ENCODE measurements at regions not wholly inside any gene's neighbourhood (a gene's known extent, or its start where the extent isn't known, plus 50 kb on each side); places are given as distances from the start of the nearest gene placed in this dataset.

- no peak for DNase-seq
- in situ Hi-C loops (cut with MboI; ENCODE audit: low pct_unique_long_range_greater_than_20kb, low sequenced_read_pairs): no loop called here
Measured at GRCh38 chr13:31081316-31081715, 80.4 kb downstream of the HSPH1 start.

DNA sequence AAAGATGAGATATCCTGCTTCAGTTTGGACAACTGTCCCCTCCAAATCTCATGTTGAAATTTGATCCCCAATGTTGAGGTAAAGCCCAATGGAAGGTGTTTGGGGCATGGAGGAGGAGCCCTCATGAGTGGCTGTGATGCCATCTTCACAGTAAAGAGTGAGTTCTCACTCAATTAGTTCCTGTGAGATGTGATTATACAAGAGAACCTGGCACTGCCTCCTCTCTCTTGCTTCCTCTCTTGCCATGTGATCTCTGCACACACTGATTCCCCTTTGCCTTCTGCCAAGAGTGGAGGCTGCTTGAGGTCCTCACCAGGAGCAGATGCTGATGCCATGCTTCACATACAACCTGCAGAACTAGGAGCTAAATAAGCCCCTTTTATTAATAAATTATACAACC lies 86.9 kb downstream of the HSPH1 start:
- in situ Hi-C loops (cut with MboI; ENCODE audit: low pct_unique_long_range_greater_than_20kb, low sequenced_read_pairs): no loop called here
- no peak for DNase-seq

DNA sequence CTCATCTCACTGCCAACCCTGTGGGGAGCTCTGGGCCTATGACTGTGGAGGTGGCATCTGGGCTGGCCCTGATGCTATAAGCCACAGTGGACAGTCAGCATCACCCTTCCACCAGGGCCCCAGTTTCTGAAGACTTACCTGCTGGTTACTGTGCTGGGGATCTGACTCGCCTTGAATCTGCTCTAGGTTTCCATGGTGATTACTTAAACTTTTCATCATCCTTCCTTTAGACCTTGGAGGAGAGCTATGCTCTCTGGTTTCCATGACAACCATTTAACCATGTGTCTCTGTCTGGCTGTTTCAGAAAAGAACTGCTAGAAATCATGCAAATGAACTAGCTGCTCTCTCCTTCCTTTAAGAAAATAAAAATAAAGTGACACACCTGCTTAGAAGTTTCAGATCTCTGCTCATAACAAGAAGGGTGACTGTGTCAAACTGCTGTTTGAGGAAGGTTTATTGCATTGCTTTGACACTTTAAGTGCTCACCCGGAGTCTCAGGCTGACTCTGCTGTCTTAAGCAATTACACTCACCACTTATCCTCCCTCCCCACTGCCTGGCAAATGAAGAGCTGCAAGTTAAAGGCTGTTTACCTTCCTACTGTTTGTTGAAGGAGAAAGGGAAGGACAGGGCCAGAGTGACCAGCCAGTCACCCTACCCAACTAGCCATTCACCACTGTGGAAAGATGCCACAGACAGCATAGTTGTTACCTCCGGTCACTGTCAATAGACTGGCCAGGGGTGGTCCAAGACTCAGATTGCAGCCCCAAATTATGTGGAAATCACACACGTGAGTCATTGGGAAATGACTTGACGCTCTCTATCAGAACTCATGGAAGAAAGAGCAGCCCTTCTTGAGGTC lies 87.6 kb downstream of the HSPH1 start:
- DNase-seq: no peak
- in situ Hi-C loops (cut with MboI; ENCODE audit: low pct_unique_long_range_greater_than_20kb, low sequenced_read_pairs): no loop called here

GRCh38 chr13:31072041-31072440 lies 89.7 kb downstream of the HSPH1 start:
- in situ Hi-C loops (cut with MboI; ENCODE audit: low pct_unique_long_range_greater_than_20kb, low sequenced_read_pairs): no loop called here
- DNase-seq: no peak

- no peak for DNase-seq
- in situ Hi-C loops (cut with MboI; ENCODE audit: low pct_unique_long_range_greater_than_20kb, low sequenced_read_pairs): no loop called here
Measured at GRCh38 chr13:31069808-31070534, 91.7 kb downstream of the HSPH1 start.

DNA sequence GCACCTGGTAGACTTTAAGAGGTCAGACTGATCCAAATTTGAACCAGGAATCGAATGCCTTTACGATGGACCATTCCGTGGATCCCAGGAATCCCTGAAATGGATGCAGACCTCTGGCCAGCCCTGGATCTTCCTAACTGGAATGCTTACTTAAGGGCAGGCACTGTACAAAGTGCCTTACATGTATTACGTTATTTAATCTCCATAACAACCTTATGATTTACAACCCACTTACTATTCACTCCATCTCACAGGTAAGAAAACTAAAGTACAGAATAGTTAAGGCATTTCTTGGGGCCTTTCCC lies 93.6 kb downstream of the HSPH1 start:
- no peak for DNase-seq
- in situ Hi-C loops (cut with MboI; ENCODE audit: low pct_unique_long_range_greater_than_20kb, low sequenced_read_pairs): no loop called here

DNA sequence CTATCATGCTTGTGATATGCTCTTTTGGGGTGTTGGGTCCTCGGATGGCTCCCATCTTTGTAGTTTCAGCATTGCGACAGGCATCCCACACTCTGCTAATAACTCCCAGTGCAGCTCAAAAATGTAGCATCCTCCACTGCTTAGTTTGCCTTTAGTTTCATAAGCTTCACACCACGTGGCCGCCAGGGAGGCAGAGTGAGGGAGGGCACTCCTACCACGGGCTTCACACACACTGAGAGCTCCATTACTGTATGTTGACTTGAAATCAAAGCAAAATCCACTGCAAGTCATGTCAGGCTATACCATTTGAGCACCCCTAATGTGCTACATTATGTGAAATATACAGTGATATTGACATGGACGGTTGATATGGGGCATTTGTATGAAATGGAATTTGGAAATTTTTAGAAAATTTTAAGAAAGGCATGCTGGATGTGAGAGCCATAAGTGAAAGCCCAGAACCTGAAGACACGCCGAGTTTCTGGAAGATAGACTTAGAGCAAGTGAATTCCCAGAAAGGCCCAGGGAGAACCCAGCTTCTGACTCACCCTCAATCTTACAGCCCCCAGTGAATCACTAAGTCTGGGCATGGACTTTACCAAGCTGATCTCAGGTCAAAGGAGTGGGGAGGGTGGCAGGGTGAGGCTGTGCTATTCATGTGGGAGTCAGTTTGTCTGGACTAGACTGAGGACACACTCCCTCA lies 94.1 kb downstream of the HSPH1 start:
- DNase-seq: no peak
- in situ Hi-C loops (cut with MboI; ENCODE audit: low pct_unique_long_range_greater_than_20kb, low sequenced_read_pairs): no loop called here

DNA sequence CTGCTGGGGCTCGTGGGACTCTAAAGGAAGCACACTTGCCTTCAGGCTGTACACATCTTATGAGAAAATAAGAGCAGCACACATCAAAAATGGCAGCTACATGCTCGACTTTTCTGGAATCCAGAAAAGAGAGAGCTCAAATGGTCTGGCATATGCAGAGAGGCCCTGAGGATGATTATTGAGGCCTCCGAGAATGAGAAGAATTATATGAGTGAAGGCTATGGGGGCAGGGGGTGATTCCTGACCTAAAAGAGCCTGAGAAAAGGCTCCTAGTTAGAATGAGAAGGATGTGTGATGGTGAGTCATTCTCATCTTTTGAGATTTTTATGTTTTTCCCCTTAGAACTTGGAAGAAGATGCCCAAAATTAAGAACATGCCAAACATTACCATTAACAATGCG lies 97.1 kb downstream of the HSPH1 start:
- in situ Hi-C loops (cut with MboI; ENCODE audit: low pct_unique_long_range_greater_than_20kb, low sequenced_read_pairs): no loop called here

DNA sequence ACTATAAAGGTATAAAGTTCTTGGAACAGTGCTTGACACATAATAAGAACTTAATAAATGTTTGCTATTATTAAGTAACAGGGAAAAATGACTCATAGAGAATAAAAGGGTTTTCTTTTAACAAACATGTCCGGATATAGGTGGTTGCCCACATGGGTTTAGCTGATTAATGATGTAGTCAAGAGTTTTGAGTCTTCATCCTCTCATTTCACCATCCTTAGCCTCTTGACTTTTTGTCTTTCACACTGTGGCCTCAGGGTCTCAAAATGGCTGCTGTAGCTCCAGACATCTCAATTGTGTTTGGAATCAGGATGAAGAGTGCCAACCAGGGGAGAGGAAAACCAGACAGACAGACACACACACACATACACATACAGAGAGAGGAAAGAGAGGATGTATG lies 97.9 kb downstream of the HSPH1 start:
- in situ Hi-C loops (cut with MboI; ENCODE audit: low pct_unique_long_range_greater_than_20kb, low sequenced_read_pairs): no loop called here
- no peak for DNase-seq

More for the DNA sequence above, 97.1 kb downstream of the HSPH1 start:
- no peak for DNase-seq

DNA sequence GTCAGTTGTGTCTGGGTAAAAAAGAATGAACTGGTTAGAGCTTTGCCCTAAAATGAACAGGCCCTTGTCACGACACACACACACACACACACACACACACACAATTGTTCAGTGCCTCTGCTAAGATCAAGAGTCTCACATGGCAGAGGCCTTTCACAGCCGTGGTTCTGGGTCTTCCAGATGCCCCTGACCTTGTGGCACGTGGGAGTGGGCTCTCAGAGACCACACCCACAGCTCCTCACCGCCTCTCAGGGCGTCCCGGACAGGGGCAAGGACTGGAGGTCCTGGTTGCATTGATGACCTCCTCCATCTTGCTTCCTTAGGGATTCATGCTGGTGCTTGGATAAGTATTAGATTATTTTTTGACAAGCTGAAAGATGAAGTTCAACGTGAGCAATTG lies 101.0 kb downstream of the HSPH1 start:
- DNase-seq: no peak
- in situ Hi-C loops (cut with MboI; ENCODE audit: low pct_unique_long_range_greater_than_20kb, low sequenced_read_pairs): no loop called here

- no peak for DNase-seq
- in situ Hi-C loops (cut with MboI; ENCODE audit: low pct_unique_long_range_greater_than_20kb, low sequenced_read_pairs): no loop called here
Measured at GRCh38 chr13:31060220-31060619, 101.5 kb downstream of the HSPH1 start.

DNA sequence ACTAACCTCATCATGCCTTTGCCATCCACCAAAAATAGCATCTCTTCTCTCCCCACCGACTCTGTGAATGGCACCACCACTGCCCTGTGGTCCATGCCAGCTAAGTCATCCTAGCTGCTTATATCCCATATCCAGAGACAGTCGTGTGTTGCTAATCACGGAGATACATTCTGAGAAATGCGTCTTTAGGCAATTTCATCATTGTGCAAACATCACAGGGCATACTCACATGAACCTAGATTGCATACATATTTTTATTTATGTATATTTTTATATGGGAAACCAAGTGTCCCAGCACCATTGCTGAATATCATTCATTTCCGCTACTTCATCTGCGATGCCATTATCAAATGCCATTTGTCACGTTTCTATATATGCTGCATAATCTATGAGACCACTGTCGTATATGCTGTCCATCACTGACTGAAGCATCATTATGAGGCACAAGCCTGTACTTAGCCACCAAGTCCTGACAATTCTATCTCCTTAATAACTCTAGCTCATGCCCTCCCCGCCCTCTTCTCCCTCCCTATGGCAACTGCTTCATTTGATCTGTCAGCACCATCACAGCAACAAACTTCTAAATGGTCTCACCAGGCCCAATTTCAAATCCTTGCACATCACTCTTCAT lies 104.2 kb downstream of the HSPH1 start:
- DNase-seq: no peak
- in situ Hi-C loops (cut with MboI; ENCODE audit: low pct_unique_long_range_greater_than_20kb, low sequenced_read_pairs): no loop called here

- in situ Hi-C loops (cut with MboI; ENCODE audit: low pct_unique_long_range_greater_than_20kb, low sequenced_read_pairs): no loop called here
- no peak for DNase-seq
Measured at GRCh38 chr13:31056644-31057271, 104.9 kb downstream of the HSPH1 start.

DNA sequence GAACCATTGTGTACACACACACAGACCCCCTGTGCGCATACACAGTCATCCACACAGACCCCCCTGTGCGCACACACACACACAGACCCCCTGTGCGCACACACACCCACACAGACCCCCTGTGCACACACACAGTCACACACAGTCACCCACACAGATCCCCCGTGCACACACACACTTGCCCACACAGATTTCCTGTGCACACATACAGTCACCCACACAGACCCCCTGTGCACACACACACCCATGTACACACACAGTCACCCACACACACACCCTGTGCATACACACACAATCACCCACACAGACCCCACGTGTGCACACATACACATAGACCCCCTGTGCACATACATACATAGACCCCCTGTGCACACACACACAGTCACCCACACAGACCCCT lies 106.1 kb downstream of the HSPH1 start:
- DNase-seq: no peak
- in situ Hi-C loops (cut with MboI; ENCODE audit: low pct_unique_long_range_greater_than_20kb, low sequenced_read_pairs): no loop called here

- DNase-seq: no peak
- in situ Hi-C loops (cut with MboI; ENCODE audit: low pct_unique_long_range_greater_than_20kb, low sequenced_read_pairs): no loop called here
Measured at GRCh38 chr13:31054632-31055031, 107.1 kb downstream of the HSPH1 start.

DNA sequence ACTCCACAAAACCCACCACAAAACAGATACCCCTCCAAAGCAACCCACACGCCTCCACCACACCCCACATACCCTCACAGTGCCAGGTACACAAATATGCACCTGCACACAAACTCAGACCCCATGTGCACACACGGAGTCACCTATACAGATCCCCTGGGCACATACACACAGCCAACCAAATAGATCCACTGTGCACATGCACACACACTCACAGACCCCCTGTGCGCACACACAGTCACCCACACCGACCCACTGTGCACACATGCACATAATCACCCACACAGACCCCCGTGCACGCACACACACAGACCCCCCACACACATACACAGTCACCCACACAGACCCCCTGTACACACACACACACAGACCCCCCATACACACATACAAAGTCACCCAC lies 107.8 kb downstream of the HSPH1 start:
- in situ Hi-C loops (cut with MboI; ENCODE audit: low pct_unique_long_range_greater_than_20kb, low sequenced_read_pairs): no loop called here
- no peak for DNase-seq

DNA sequence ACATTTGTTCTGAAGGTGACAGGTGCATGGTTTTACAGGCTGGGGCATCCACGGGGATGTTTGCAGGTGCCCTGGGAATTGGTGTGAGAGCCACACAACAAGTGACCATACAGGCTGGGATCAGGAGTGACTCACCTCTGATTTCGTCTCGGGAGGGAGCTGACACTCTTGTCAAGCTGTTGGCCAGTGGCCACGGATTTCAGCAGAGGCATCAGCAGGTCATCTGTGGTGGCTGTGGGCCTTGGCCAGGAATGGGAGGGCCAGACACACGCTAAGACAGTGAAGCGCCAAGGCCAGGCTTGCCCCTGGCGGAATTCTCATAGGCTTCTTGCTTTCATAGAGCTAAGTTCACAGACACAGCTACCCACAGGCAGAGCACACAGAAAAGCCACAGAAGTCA lies 108.6 kb downstream of the HSPH1 start:
- in situ Hi-C loops (cut with MboI; ENCODE audit: low pct_unique_long_range_greater_than_20kb, low sequenced_read_pairs): no loop called here
- no peak for DNase-seq

DNA sequence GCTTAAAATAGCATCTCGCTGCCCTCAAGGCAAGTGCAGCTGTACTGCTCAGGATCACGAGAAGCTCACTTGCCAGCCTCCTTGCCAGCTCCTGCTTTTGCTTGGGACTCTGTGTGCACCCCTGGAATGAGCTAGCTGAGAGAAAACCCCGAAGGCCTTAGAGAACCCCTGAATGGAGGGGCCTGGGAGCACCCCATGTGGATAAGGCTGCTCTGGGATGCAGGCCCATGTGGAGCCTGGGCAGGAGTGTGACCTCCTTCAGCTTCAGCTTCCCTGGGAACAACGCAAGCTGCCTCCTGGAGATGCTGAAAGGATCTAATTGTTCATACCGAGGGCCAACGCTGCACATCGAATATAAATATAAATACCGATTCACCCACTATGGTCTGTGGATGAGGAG lies 109.2 kb downstream of the HSPH1 start:
- in situ Hi-C loops (cut with MboI; ENCODE audit: low pct_unique_long_range_greater_than_20kb, low sequenced_read_pairs): no loop called here
- DNase-seq: no peak

GRCh38 chr13:31051999-31052398 lies 109.7 kb downstream of the HSPH1 start:
- in situ Hi-C loops (cut with MboI; ENCODE audit: low pct_unique_long_range_greater_than_20kb, low sequenced_read_pairs): no loop called here
- no peak for DNase-seq
